Mucosa of rectum (tissue), 2 donors: ENCODE measurements at regions not wholly inside any gene's neighbourhood (a gene's known extent, or its start where the extent isn't known, plus 50 kb on each side); places are given as distances from the start of the nearest gene placed in this dataset.

ENCODE experiments used
- H3K27ac ChIP-seq, 2 donors: one replicate each; pipeline ENCODE4 v1.7.0; 2013; ENCODE audit warnings: inconsistent platforms in 2 of 2, low read depth in 2 of 2, low read length in 2 of 2
- H3K27me3 ChIP-seq, 2 donors: one replicate each; pipeline ENCODE4 v1.7.0; 2013; ENCODE audit warnings: low read length in 2 of 2; ENCODE audit not compliant: control insufficient read depth in 2 of 2, insufficient read depth in 2 of 2
- H3K36me3 ChIP-seq, 2 donors: one replicate each; pipeline ENCODE4 v1.7.0; 2013; ENCODE audit warnings: low read length in 2 of 2; ENCODE audit not compliant: control insufficient read depth in 2 of 2, insufficient read depth in 2 of 2
- H3K4me1 ChIP-seq, 2 donors: one replicate each; pipeline ENCODE4 v1.7.0; 2013; ENCODE audit warnings: low read length in 2 of 2, mild to moderate bottlenecking in 1 of 2; ENCODE audit not compliant: control insufficient read depth in 2 of 2, insufficient read depth in 2 of 2
- H3K4me3 ChIP-seq, 2 donors: one replicate each; pipeline ENCODE4 v1.7.0; 2013; ENCODE audit warnings: low read length in 2 of 2
- H3K9ac ChIP-seq, 2 donors: one replicate each; pipeline ENCODE4 v1.7.0; 2013; ENCODE audit warnings: low read length in 2 of 2, low read depth in 1 of 2, mild to moderate bottlenecking in 1 of 2
- H3K9me3 ChIP-seq, 2 donors: one replicate each; pipeline ENCODE4 v1.7.0; 2013; ENCODE audit warnings: low read length in 2 of 2; ENCODE audit not compliant: control insufficient read depth in 2 of 2
- donor health status: healthy.
- donor health status: Normal muscosa, but diverticular disease.

- H3K4me3 ChIP-seq: peak overlapping the region; percentile 33 to 67
- H3K9ac ChIP-seq: peak overlapping the region in 1 of 2 donors; percentile 53
- no peak overlapping the region for H3K27ac ChIP-seq
These were observed 123.5 kb upstream of the IFNGR1 start for GRCh38 chr6:137342607-137343190.

GRCh38 chr6:137341681-137342195, 122.6 kb upstream of the IFNGR1 start:
- Histone ChIP-seq H3K27me3 (no peaks in the 10 kb centered on the region), H3K4me1 (peaks cover 0 to 11% of the 10 kb centered on the region in 2 donors), H3K4me3 (no peak overlapping the region), H3K27ac (no peak overlapping the region), H3K36me3 (no peaks in the 10 kb centered on the region), H3K9ac (no peak overlapping the region), H3K9me3 (no peaks in the 10 kb centered on the region)

More at GRCh38 chr6:137342607-137343190, 123.5 kb upstream of the IFNGR1 start:
- H3K27me3 ChIP-seq: no peaks in the 10 kb centered on the region
- no peaks in the 10 kb centered on the region for H3K36me3 ChIP-seq
- H3K4me1 ChIP-seq: peaks cover 0 to 11% of the 10 kb centered on the region in 2 donors
- H3K9me3 ChIP-seq: no peaks in the 10 kb centered on the region

- no peaks in the 10 kb centered on the region for H3K36me3 ChIP-seq
- H3K4me3 ChIP-seq: no peak overlapping the region
- H3K9ac ChIP-seq: no peak overlapping the region
- peaks cover 0 to 11% of the 10 kb centered on the region in 2 donors for H3K4me1 ChIP-seq
- peaks cover 0 to under 1% of the 10 kb centered on the region in 2 donors for H3K27me3 ChIP-seq
- H3K9me3 ChIP-seq: no peaks in the 10 kb centered on the region
- H3K27ac ChIP-seq: no peak overlapping the region
These were observed 120.9 kb upstream of the IFNGR1 start for GRCh38 chr6:137339929-137340559.

DNA sequence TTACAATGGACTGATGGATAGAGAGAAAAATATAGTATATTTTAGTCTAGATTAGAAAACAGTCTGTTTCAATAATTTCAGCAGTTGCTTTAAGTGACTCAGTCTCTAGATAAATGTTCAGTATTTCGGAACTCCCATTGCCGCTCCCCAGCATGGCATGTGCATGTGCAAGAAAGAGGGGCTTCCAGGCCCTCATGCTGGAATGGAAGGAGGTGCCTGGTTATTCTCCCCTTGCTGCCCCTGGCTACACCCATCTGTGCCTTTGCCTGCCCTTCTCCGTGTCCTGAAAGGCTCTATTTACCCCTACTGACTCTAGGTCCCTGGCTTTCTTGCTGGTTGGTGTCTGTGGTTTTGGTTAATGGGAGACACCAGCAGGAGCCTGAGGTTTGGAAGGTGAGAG, 115.7 kb upstream of the IFNGR1 start:
- Histone ChIP-seq H3K27me3 (peaks cover 2 to 4% of the 10 kb centered on the region in 2 donors), H3K36me3 (no peaks in the 10 kb centered on the region), H3K27ac (no peak overlapping the region), H3K9ac (no peak overlapping the region), H3K4me1 (no peaks in the 10 kb centered on the region), H3K9me3 (no peaks in the 10 kb centered on the region), H3K4me3 (no peak overlapping the region)

GRCh38 chr6:137334094-137334493, 114.9 kb upstream of the IFNGR1 start:
- no peaks in the 10 kb centered on the region for H3K9me3 ChIP-seq
- no peak overlapping the region for H3K9ac ChIP-seq
- H3K36me3 ChIP-seq: no peaks in the 10 kb centered on the region
- peaks cover 2 to 4% of the 10 kb centered on the region in 2 donors for H3K27me3 ChIP-seq
- H3K4me3 ChIP-seq: no peak overlapping the region
- H3K4me1 ChIP-seq: no peaks in the 10 kb centered on the region
- H3K27ac ChIP-seq: no peak overlapping the region

DNA sequence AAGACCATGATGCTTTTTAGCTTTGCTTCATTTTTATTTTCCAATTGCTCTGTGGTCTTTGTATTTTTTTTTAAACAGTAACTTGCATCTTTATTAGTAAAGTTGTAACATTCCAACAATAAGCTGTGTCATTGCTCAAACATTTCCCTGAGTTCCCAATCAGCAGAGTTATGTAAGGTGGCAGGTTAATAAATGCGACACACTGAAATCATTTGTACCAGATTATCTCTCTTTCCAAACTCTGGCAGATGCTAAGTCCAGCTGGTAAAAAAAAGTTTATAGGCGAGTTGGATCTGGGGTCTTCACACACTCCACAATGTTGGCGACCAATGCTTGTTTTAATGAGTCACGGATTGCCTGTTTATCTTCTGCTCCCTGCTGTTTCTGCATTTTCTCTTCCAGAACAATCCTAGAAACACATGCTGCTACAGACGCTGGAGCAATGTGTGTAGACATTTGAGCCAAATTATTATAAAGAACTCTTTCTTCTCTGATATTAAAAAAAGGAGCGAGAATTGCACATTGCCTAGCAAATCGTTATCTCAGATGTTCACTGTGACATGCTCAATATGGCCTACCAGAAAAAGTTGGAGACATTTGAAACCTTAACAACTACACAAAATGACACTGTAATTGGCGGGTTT, 113.6 kb upstream of the IFNGR1 start:
- Histone ChIP-seq H3K4me3 (no peak overlapping the region), H3K9ac (no peak overlapping the region), H3K27me3 (peaks cover 2 to 4% of the 10 kb centered on the region in 2 donors), H3K4me1 (no peaks in the 10 kb centered on the region), H3K9me3 (no peaks in the 10 kb centered on the region), H3K27ac (no peak overlapping the region), H3K36me3 (no peaks in the 10 kb centered on the region)

- Histone ChIP-seq H3K4me1 (no peaks in the 10 kb centered on the region), H3K36me3 (no peaks in the 10 kb centered on the region)
These were observed 104.7 kb upstream of the IFNGR1 start for GRCh38 chr6:137323860-137324259.

GRCh38 chr6:137320271-137320670, 101.1 kb upstream of the IFNGR1 start:
- no peak overlapping the region for H3K27ac ChIP-seq

More at GRCh38 chr6:137323860-137324259, 104.7 kb upstream of the IFNGR1 start:
- Histone ChIP-seq H3K27me3 (no peaks in the 10 kb centered on the region), H3K9me3 (no peaks in the 10 kb centered on the region), H3K4me3 (no peak overlapping the region), H3K9ac (no peak overlapping the region), H3K27ac (no peak overlapping the region)

GRCh38 chr6:137316626-137317025, 97.4 kb upstream of the IFNGR1 start:
- Histone ChIP-seq H3K27ac (no peak overlapping the region), H3K9ac (no peak overlapping the region), H3K4me1 (no peaks in the 10 kb centered on the region), H3K9me3 (no peaks in the 10 kb centered on the region), H3K27me3 (no peaks in the 10 kb centered on the region), H3K4me3 (no peak overlapping the region), H3K36me3 (no peaks in the 10 kb centered on the region)

More at GRCh38 chr6:137320271-137320670, 101.1 kb upstream of the IFNGR1 start:
- no peaks in the 10 kb centered on the region for H3K27me3 ChIP-seq
- no peaks in the 10 kb centered on the region for H3K36me3 ChIP-seq
- H3K9ac ChIP-seq: no peak overlapping the region
- no peaks in the 10 kb centered on the region for H3K4me1 ChIP-seq
- no peaks in the 10 kb centered on the region for H3K9me3 ChIP-seq
- no peak overlapping the region for H3K4me3 ChIP-seq

DNA sequence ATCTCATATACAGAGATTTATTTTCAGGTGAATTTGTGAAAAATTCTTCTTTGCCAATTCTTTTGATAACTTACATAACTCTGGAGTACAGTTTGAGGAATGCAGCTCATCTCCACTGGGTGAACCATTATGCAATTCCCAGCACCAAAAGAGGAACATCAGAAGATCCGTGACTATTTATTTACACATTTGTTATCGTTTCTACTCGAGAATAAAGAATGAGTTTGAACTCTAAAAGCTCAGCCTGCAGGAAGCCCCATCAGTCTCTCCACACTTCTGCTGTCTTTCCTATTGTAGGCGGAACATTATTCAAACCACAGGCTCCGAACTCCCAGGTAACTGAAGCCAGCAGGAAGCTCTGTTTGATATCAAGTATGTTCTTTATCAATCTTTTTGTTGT, 95.9 kb upstream of the IFNGR1 start:
- Histone ChIP-seq H3K9ac (no peak overlapping the region), H3K4me3 (no peak overlapping the region), H3K9me3 (no peaks in the 10 kb centered on the region), H3K27me3 (no peaks in the 10 kb centered on the region), H3K36me3 (no peaks in the 10 kb centered on the region), H3K4me1 (no peaks in the 10 kb centered on the region), H3K27ac (no peak overlapping the region)
